Keratinocyte (primary cell): ENCODE measurements at regions not wholly inside any gene's neighbourhood (a gene's known extent, or its start where the extent isn't known, plus 50 kb on each side); places are given as distances from the start of the nearest gene placed in this dataset.

Source experiments
- EZH2 ChIP-seq: IDR thresholded peaks from one replicate; pipeline ENCODE4 v1.6.1; 2012; ENCODE audit warnings: inconsistent platforms, mild to moderate bottlenecking, low read length, moderate library complexity
- TF ChIP-seq, protein P1 (sequence below), 3 experiments: IDR thresholded peaks in 1 of 3; conservative IDR thresholded peaks in 1 of 3; optimal IDR thresholded peaks in 1 of 3; 2 replicates in 2 of 3; 3 replicates in 1 of 3; pipeline versions ENCODE3 to v1.5.1; 2011; ENCODE audit warnings: low read length in 3 of 3, mild to moderate bottlenecking in 3 of 3, moderate library complexity in 2 of 3, control low read depth in 1 of 3, inconsistent platforms in 1 of 3; ENCODE audit not compliant: insufficient read depth in 2 of 3; ENCODE audit errors: extremely low read depth in 1 of 3

DNA sequence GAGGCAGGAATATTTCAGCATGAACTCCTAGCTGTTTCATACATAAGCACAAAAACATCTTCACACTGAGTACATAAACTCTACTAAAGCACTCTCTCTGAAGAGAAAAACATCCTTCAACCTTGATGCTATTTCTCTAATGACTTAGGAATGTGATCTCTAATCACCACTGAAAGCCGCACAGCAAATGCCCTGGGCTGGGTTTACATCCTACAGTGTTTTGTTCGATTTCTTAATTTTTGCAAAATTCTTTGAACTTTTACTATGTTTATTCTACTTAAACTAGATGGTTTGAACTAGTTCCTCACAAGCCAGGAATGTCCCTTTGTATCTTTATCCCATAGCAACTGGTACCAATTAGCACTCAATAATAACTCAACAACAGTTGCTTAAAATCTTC lies 130.9 kb upstream of the ABI3BP start:
- TF ChIP-seq, protein P1, sequence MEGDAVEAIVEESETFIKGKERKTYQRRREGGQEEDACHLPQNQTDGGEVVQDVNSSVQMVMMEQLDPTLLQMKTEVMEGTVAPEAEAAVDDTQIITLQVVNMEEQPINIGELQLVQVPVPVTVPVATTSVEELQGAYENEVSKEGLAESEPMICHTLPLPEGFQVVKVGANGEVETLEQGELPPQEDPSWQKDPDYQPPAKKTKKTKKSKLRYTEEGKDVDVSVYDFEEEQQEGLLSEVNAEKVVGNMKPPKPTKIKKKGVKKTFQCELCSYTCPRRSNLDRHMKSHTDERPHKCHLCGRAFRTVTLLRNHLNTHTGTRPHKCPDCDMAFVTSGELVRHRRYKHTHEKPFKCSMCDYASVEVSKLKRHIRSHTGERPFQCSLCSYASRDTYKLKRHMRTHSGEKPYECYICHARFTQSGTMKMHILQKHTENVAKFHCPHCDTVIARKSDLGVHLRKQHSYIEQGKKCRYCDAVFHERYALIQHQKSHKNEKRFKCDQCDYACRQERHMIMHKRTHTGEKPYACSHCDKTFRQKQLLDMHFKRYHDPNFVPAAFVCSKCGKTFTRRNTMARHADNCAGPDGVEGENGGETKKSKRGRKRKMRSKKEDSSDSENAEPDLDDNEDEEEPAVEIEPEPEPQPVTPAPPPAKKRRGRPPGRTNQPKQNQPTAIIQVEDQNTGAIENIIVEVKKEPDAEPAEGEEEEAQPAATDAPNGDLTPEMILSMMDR (optimal IDR thresholded peaks at IDR 0.05 in 1 of 3, IDR thresholded peaks at IDR 0.05 in 1 of 3, conservative IDR thresholded peaks at IDR 0.05 in 1 of 3; ENCODE audit: extremely low read depth in 1 of 3, insufficient read depth in 2 of 3, low read length in 3 of 3): no peak
- TF ChIP-seq EZH2: no peak
